HUES48 (cell line): ENCODE measurements at regions not wholly inside any gene's neighbourhood (a gene's known extent, or its start where the extent isn't known, plus 50 kb on each side); places are given as distances from the start of the nearest gene placed in this dataset.
"Not testable (repeated sequence)": the region's sequence is repeated elsewhere in the genome, so short reads cannot be mapped to it uniquely, and the experiment has no call there.

Experiments used
- H3K27ac ChIP-seq: one replicate; pipeline ENCODE4 v1.7.0; 2013; ENCODE audit warnings: low read depth, low read length, inconsistent platforms
- H3K27me3 ChIP-seq: 2 replicates; pipeline ENCODE4 v1.6.1; 2013; ENCODE audit warnings: mild to moderate bottlenecking, low read length; ENCODE audit not compliant: control insufficient read depth, insufficient read depth
- H3K36me3 ChIP-seq: 2 replicates; pipeline ENCODE4 v1.6.1; 2013; ENCODE audit warnings: low read length; ENCODE audit not compliant: control insufficient read depth, insufficient read depth
- H3K4me1 ChIP-seq: 2 replicates; pipeline ENCODE4 v1.6.1; 2013; ENCODE audit warnings: mild to moderate bottlenecking, low read length; ENCODE audit not compliant: control insufficient read depth, insufficient read depth
- H3K4me3 ChIP-seq: 2 replicates; pipeline ENCODE4 v1.5.1; 2013; ENCODE audit warnings: mild to moderate bottlenecking, low read depth, low read length
- H3K9ac ChIP-seq: 2 replicates; pipeline ENCODE4 v1.6.1; 2013; ENCODE audit warnings: mild to moderate bottlenecking, low read depth, low read length, moderate library complexity
- H3K9me3 ChIP-seq: 2 replicates; pipeline ENCODE4 v1.6.1; 2013; ENCODE audit warnings: low read length; ENCODE audit not compliant: control insufficient read depth, insufficient read depth

- no peak overlapping the region for H3K27ac ChIP-seq
- H3K27me3 ChIP-seq: no peaks in the 10 kb centered on the region
- no peak overlapping the region for H3K9ac ChIP-seq
- H3K4me1 ChIP-seq: no peaks in the 10 kb centered on the region
- no peaks in the 10 kb centered on the region for H3K9me3 ChIP-seq
- no peak overlapping the region for H3K4me3 ChIP-seq
- no peaks in the 10 kb centered on the region for H3K36me3 ChIP-seq
Measured at GRCh38 chr15:36126194-36126593, 453.2 kb upstream of the CDIN1 start.

- Histone ChIP-seq H3K27ac (no peak overlapping the region), H3K9ac (no peak overlapping the region), H3K9me3 (no peaks in the 10 kb centered on the region), H3K4me1 (peaks cover 5% of the 10 kb centered on the region; the same call in 1 of the 2 replicates), H3K4me3 (no peak overlapping the region), H3K27me3 (no peaks in the 10 kb centered on the region), H3K36me3 (no peaks in the 10 kb centered on the region)
Measured at GRCh38 chr15:36130641-36131310, 448.6 kb upstream of the CDIN1 start.

- H3K9me3 ChIP-seq: no peaks in the 10 kb centered on the region
- no peaks in the 10 kb centered on the region for H3K27me3 ChIP-seq
Measured at GRCh38 chr15:36133742-36134141, 445.7 kb upstream of the CDIN1 start.

GRCh38 chr15:36136049-36136448 is 443.4 kb upstream of the CDIN1 start:
- no peak overlapping the region for H3K27ac ChIP-seq
- no peak overlapping the region for H3K9ac ChIP-seq
- peaks cover 5% of the 10 kb centered on the region; the same call in 1 of the 2 replicates for H3K4me1 ChIP-seq
- no peaks in the 10 kb centered on the region for H3K36me3 ChIP-seq
- no peak overlapping the region for H3K4me3 ChIP-seq
- no peaks in the 10 kb centered on the region for H3K27me3 ChIP-seq
- H3K9me3 ChIP-seq: no peaks in the 10 kb centered on the region

More at GRCh38 chr15:36133742-36134141, 445.7 kb upstream of the CDIN1 start:
- Histone ChIP-seq H3K4me1 (peaks cover 5% of the 10 kb centered on the region; the same call in 1 of the 2 replicates), H3K36me3 (no peaks in the 10 kb centered on the region), H3K27ac (no peak overlapping the region), H3K4me3 (no peak overlapping the region), H3K9ac (no peak overlapping the region)

- H3K4me1 ChIP-seq: no peaks in the 10 kb centered on the region
- H3K36me3 ChIP-seq: no peaks in the 10 kb centered on the region
- H3K9ac ChIP-seq: no peak overlapping the region
- no peaks in the 10 kb centered on the region for H3K27me3 ChIP-seq
- no peak overlapping the region for H3K27ac ChIP-seq
- no peak overlapping the region for H3K4me3 ChIP-seq
- no peaks in the 10 kb centered on the region for H3K9me3 ChIP-seq
Measured at GRCh38 chr15:36152936-36153335, 426.5 kb upstream of the CDIN1 start.

- no peaks in the 10 kb centered on the region for H3K36me3 ChIP-seq
- no peaks in the 10 kb centered on the region for H3K27me3 ChIP-seq
- H3K9me3 ChIP-seq: no peaks in the 10 kb centered on the region
- no peak overlapping the region for H3K9ac ChIP-seq
- H3K27ac ChIP-seq: no peak overlapping the region
- H3K4me3 ChIP-seq: no peak overlapping the region
- H3K4me1 ChIP-seq: peaks cover 5% of the 10 kb centered on the region; the same call in 1 of the 2 replicates
Measured at GRCh38 chr15:36156879-36157427, 422.5 kb upstream of the CDIN1 start.

- H3K4me1 ChIP-seq: peaks cover 8% of the 10 kb centered on the region; the same call in 1 of the 2 replicates
- no peaks in the 10 kb centered on the region for H3K27me3 ChIP-seq
- no peak overlapping the region for H3K27ac ChIP-seq
- no peaks in the 10 kb centered on the region for H3K36me3 ChIP-seq
- H3K4me3 ChIP-seq: no peak overlapping the region
- H3K9ac ChIP-seq: no peak overlapping the region
- H3K9me3 ChIP-seq: no peaks in the 10 kb centered on the region
Measured at GRCh38 chr15:36160351-36160750, 419.1 kb upstream of the CDIN1 start.

- Histone ChIP-seq H3K4me1 (peaks cover 8% of the 10 kb centered on the region; the same call in 1 of the 2 replicates), H3K27ac (no peak overlapping the region), H3K9me3 (no peaks in the 10 kb centered on the region), H3K27me3 (no peaks in the 10 kb centered on the region), H3K9ac (no peak overlapping the region), H3K36me3 (no peaks in the 10 kb centered on the region), H3K4me3 (no peak overlapping the region)
Measured at GRCh38 chr15:36161108-36161507, 418.3 kb upstream of the CDIN1 start.

- H3K27me3 ChIP-seq: no peaks in the 10 kb centered on the region
- no peaks in the 10 kb centered on the region for H3K36me3 ChIP-seq
- H3K9me3 ChIP-seq: no peaks in the 10 kb centered on the region
- peaks cover 8% of the 10 kb centered on the region; the same call in 1 of the 2 replicates for H3K4me1 ChIP-seq
- no peak overlapping the region; the same call in 1 of the 2 replicates for H3K9ac ChIP-seq
- no peak overlapping the region for H3K27ac ChIP-seq
- no peak overlapping the region for H3K4me3 ChIP-seq
Measured at GRCh38 chr15:36161771-36162212, 417.6 kb upstream of the CDIN1 start.

GRCh38 chr15:36163983-36164382 is 415.4 kb upstream of the CDIN1 start:
- H3K4me1 ChIP-seq, H3K27ac ChIP-seq, H3K9ac ChIP-seq, H3K27me3 ChIP-seq, H3K9me3 ChIP-seq, H3K36me3 ChIP-seq, H3K4me3 ChIP-seq: not testable (repeated sequence)

- Histone ChIP-seq H3K36me3 (no peaks in the 10 kb centered on the region), H3K4me1 (peaks cover 6% of the 10 kb centered on the region), H3K27ac (no peak overlapping the region), H3K9ac (no peak overlapping the region), H3K9me3 (no peaks in the 10 kb centered on the region), H3K27me3 (no peaks in the 10 kb centered on the region), H3K4me3 (no peak overlapping the region)
Measured at GRCh38 chr15:36172955-36173354, 406.5 kb upstream of the CDIN1 start.
